HEK293 (cell line): ENCODE measurements at regions not wholly inside any gene's neighbourhood (a gene's known extent, or its start where the extent isn't known, plus 50 kb on each side); places are given as distances from the start of the nearest gene placed in this dataset.

Experiments used
- CTCF ChIA-PET: fragments of 350-600 bp; formaldehyde crosslinking; extraction: SDS; loops from one replicate; lab custom pipeline; 2021; ENCODE audit warnings: antibody characterized with exemption; lab: Yijun Ruan, JAX
- POLR2A ChIA-PET: fragments of 300-600 bp; formaldehyde crosslinking; extraction: SDS; loops from one replicate; lab custom pipeline; 2020; ENCODE audit warnings: antibody characterized with exemption, inconsistent platforms; lab: Yijun Ruan, JAX
- H3K27ac ChIP-seq: fragments of 200-500 bp; sonication (Bioruptor generic); 2 replicates; pipeline ENCODE4 v1.5.1; 2014; ENCODE audit warnings: low read depth, low read length, control low read depth, inconsistent platforms; ENCODE audit errors: extremely low read depth
- H3K36me3 ChIP-seq, 2 experiments: fragments of 200-500 bp in 1 of 2; sonication (Bioruptor generic) in 1 of 2; 1 replicate in 1 of 2; 2 replicates in 1 of 2; pipeline ENCODE4 v1.5.1; 2014 to 2017; ENCODE audit warnings: inconsistent platforms in 2 of 2, low read length in 2 of 2; ENCODE audit not compliant: control insufficient read depth in 2 of 2, insufficient read depth in 1 of 2
- H3K4me1 ChIP-seq: fragments of 200-500 bp; sonication (Bioruptor generic); 2 replicates; pipeline ENCODE4 v1.5.1; 2014; ENCODE audit warnings: mild to moderate bottlenecking, low read length, inconsistent platforms; ENCODE audit not compliant: control insufficient read depth, insufficient read depth
- H3K4me3 ChIP-seq: 2 replicates; pipeline ENCODE4 v1.5.1; 2011; ENCODE audit warnings: low read depth, mild to moderate bottlenecking, control low read depth, low read length, moderate library complexity
- H3K9me3 ChIP-seq: fragments of 200-500 bp; sonication (Bioruptor generic); 2 replicates; pipeline ENCODE4 v1.5.1; 2014; ENCODE audit warnings: low read depth, low read length, inconsistent platforms; ENCODE audit not compliant: control insufficient read depth, insufficient read depth
- GLIS1 ChIP-seq: fragments of 450-650 bp; formaldehyde crosslinking; IDR thresholded peaks from 2 replicates; pipeline ENCODE4 v1.5.1; 2016; ENCODE audit warnings: missing biosample characterization, missing genetic modification characterization
- HOXA7 ChIP-seq: sonication (generic); formaldehyde crosslinking; IDR thresholded peaks from 2 replicates; pipeline ENCODE4 v1.8.1; 2022; ENCODE audit warnings: missing genetic modification reagents, borderline replicate concordance
- MZF1 ChIP-seq: fragments of 450-650 bp; formaldehyde crosslinking; IDR thresholded peaks from 2 replicates; pipeline ENCODE4 v1.5.1; 2017; ENCODE audit warnings: missing biosample characterization, missing genetic modification characterization, borderline replicate concordance
- OSR2 ChIP-seq: fragments of 450-650 bp; formaldehyde crosslinking; IDR thresholded peaks from 2 replicates; pipeline ENCODE4 v1.5.1; 2016; ENCODE audit warnings: missing biosample characterization, missing genetic modification characterization
- RBAK ChIP-seq: fragments of 450-650 bp; formaldehyde crosslinking; IDR thresholded peaks from 2 replicates; pipeline ENCODE4 v1.5.1; 2016; ENCODE audit warnings: missing biosample characterization, missing genetic modification characterization
- WT1 ChIP-seq: fragments of 450-650 bp; formaldehyde crosslinking; IDR thresholded peaks from 2 replicates; pipeline ENCODE4 v1.5.1; 2016; ENCODE audit warnings: missing biosample characterization, missing genetic modification characterization
- YY2 ChIP-seq: fragments of 450-650 bp; formaldehyde crosslinking; IDR thresholded peaks from 2 replicates; pipeline ENCODE4 v1.5.1; 2016; ENCODE audit warnings: missing biosample characterization, missing genetic modification characterization
- ZBTB20 ChIP-seq: fragments of 450-650 bp; formaldehyde crosslinking; IDR thresholded peaks from 2 replicates; pipeline ENCODE4 v1.5.1; 2016; ENCODE audit warnings: missing biosample characterization, missing genetic modification characterization
- ZBTB48 ChIP-seq: fragments of 450-650 bp; formaldehyde crosslinking; IDR thresholded peaks from 2 replicates; pipeline ENCODE4 v1.5.1; 2016; ENCODE audit warnings: missing biosample characterization, missing genetic modification characterization
- ZFP37 ChIP-seq: fragments of 450-650 bp; formaldehyde crosslinking; IDR thresholded peaks from 2 replicates; pipeline ENCODE4 v1.5.1; 2016; ENCODE audit warnings: missing biosample characterization, missing genetic modification characterization
- ZNF132 ChIP-seq: fragments of 450-650 bp; formaldehyde crosslinking; IDR thresholded peaks from 2 replicates; pipeline ENCODE4 v1.5.1; 2017; ENCODE audit warnings: missing biosample characterization, missing genetic modification characterization, borderline replicate concordance
- ZNF155 ChIP-seq: fragments of 450-650 bp; formaldehyde crosslinking; IDR thresholded peaks from 2 replicates; pipeline ENCODE4 v1.5.1; 2016; ENCODE audit warnings: missing biosample characterization, missing genetic modification characterization
- ZNF214 ChIP-seq: fragments of 450-650 bp; formaldehyde crosslinking; IDR thresholded peaks from 2 replicates; pipeline ENCODE4 v1.5.1; 2017; ENCODE audit warnings: missing biosample characterization, mild to moderate bottlenecking, missing genetic modification characterization, borderline replicate concordance
- ZNF311 ChIP-seq: fragments of 450-650 bp; formaldehyde crosslinking; IDR thresholded peaks from 2 replicates; pipeline ENCODE4 v1.5.1; 2017; ENCODE audit warnings: missing biosample characterization, missing genetic modification characterization, borderline replicate concordance
- ZNF335 ChIP-seq: fragments of 450-650 bp; formaldehyde crosslinking; conservative IDR thresholded peaks from 2 replicates; pipeline ENCODE4 v1.5.1; 2016; ENCODE audit warnings: missing biosample characterization, missing genetic modification characterization
- ZNF350 ChIP-seq: fragments of 450-650 bp; formaldehyde crosslinking; IDR thresholded peaks from 2 replicates; pipeline ENCODE4 v1.5.0; 2017; ENCODE audit warnings: missing biosample characterization, mild to moderate bottlenecking, missing genetic modification characterization
- ZNF549 ChIP-seq: fragments of 450-650 bp; IDR thresholded peaks from 2 replicates; pipeline ENCODE4 v1.5.1; 2018; ENCODE audit warnings: missing biosample characterization, missing genetic modification characterization, mild to moderate bottlenecking, inconsistent platforms, moderate library complexity
- ZNF677 ChIP-seq: fragments of 450-650 bp; IDR thresholded peaks from 2 replicates; pipeline ENCODE4 v1.5.0; 2018; ENCODE audit warnings: missing biosample characterization, mild to moderate bottlenecking, missing genetic modification characterization, moderate library complexity
- ZNF701 ChIP-seq: fragments of 450-650 bp; formaldehyde crosslinking; IDR thresholded peaks from 2 replicates; pipeline ENCODE4 v1.5.1; 2016; ENCODE audit warnings: missing biosample characterization, missing genetic modification characterization
- TF ChIP-seq, protein P1 (sequence below): fragments of 450-650 bp; formaldehyde crosslinking; IDR thresholded peaks from 2 replicates; pipeline ENCODE4 v1.5.1; 2016; ENCODE audit warnings: missing biosample characterization, missing genetic modification characterization
- TF ChIP-seq, protein P2 (sequence below): fragments of 450-650 bp; IDR thresholded peaks from 2 replicates; pipeline ENCODE4 v1.5.1; 2018; ENCODE audit warnings: missing biosample characterization, mild to moderate bottlenecking, missing genetic modification characterization
- TF ChIP-seq, protein P3 (sequence below): fragments of 450-650 bp; formaldehyde crosslinking; IDR thresholded peaks from 2 replicates; pipeline ENCODE4 v1.5.1; 2016; ENCODE audit warnings: missing biosample characterization, missing genetic modification characterization, low read depth
- TF ChIP-seq, protein P4 (sequence below): fragments of 450-650 bp; IDR thresholded peaks from 2 replicates; pipeline ENCODE4 v1.5.1; 2018; ENCODE audit warnings: missing biosample characterization, missing genetic modification characterization

DNA sequence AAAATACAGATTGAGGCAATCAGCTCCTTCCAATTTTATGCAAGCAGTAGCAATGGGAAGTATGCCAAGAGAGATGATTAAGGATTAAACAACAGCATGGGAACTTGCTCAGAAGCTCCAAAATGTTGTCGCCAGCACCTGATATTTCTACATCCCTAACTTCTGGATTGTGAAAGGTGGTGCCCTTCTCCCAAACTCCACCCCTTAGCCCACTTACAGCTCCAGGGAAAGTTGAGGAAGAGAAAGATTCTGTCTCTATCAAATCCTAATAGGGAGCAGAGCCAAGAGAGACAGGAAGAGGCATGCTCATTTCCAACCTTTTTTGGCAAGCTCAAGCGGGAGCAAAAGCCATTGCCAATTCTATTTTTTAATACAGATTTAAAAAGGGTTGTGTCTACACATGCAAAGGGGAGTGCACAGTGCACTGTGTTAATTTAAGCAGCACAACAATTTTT, 92.4 kb upstream of the NR3C1 start:
- peaks cover 7% of the 10 kb centered on the region for H3K4me1 ChIP-seq
- no peaks in the 10 kb centered on the region for H3K36me3 ChIP-seq
- no peaks in the 10 kb centered on the region for H3K9me3 ChIP-seq
- CTCF ChIA-PET, result interaction anchor here (0.6 kb wide), 1 partner anchor 1684 kb away, joined by 3 read pairs; no protein-coding TSS in a partner anchor
- H3K4me3 ChIP-seq, result no peak overlapping the region
- POLR2A ChIA-PET, result interaction anchor here (1.0 kb wide), 1 partner anchor 11 kb away, joined by 4 read pairs; no protein-coding TSS in a partner anchor
- TF ChIP-seq, protein P1, sequence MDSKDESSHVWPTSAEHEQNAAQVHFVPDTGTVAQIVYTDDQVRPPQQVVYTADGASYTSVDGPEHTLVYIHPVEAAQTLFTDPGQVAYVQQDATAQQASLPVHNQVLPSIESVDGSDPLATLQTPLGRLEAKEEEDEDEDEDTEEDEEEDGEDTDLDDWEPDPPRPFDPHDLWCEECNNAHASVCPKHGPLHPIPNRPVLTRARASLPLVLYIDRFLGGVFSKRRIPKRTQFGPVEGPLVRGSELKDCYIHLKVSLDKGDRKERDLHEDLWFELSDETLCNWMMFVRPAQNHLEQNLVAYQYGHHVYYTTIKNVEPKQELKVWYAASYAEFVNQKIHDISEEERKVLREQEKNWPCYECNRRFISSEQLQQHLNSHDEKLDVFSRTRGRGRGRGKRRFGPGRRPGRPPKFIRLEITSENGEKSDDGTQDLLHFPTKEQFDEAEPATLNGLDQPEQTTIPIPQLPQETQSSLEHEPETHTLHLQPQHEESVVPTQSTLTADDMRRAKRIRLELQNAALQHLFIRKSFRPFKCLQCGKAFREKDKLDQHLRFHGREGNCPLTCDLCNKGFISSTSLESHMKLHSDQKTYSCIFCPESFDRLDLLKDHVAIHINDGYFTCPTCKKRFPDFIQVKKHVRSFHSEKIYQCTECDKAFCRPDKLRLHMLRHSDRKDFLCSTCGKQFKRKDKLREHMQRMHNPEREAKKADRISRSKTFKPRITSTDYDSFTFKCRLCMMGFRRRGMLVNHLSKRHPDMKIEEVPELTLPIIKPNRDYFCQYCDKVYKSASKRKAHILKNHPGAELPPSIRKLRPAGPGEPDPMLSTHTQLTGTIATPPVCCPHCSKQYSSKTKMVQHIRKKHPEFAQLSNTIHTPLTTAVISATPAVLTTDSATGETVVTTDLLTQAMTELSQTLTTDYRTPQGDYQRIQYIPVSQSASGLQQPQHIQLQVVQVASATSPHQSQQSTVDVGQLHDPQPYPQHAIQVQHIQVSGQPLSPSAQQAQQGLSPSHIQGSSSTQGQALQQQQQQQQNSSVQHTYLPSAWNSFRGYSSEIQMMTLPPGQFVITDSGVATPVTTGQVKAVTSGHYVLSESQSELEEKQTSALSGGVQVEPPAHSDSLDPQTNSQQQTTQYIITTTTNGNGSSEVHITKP (tag by site-specific recombination), result 0 out of 2 replicates have a peak, but pooled peaks have one; percentile 32
- TF ChIP-seq, protein P2, sequence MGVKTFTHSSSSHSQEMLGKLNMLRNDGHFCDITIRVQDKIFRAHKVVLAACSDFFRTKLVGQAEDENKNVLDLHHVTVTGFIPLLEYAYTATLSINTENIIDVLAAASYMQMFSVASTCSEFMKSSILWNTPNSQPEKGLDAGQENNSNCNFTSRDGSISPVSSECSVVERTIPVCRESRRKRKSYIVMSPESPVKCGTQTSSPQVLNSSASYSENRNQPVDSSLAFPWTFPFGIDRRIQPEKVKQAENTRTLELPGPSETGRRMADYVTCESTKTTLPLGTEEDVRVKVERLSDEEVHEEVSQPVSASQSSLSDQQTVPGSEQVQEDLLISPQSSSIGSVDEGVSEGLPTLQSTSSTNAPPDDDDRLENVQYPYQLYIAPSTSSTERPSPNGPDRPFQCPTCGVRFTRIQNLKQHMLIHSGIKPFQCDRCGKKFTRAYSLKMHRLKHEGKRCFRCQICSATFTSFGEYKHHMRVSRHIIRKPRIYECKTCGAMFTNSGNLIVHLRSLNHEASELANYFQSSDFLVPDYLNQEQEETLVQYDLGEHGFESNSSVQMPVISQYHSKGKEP (tag by site-specific recombination), result no peak
- TF ChIP-seq YY2 (tag by site-specific recombination) (no peak), ZBTB48 (tag by site-specific recombination) (0 out of 2 replicates have a peak, but pooled peaks have one; percentile 19), ZBTB20 (tag by site-specific recombination) (peak; percentile 41; the same call in 1 of the 2 replicates), ZNF132 (no peak), ZFP37 (tag by site-specific recombination) (no peak), ZNF549 (no peak), OSR2 (tag by site-specific recombination) (peak; percentile 49)
- TF ChIP-seq, protein P3, sequence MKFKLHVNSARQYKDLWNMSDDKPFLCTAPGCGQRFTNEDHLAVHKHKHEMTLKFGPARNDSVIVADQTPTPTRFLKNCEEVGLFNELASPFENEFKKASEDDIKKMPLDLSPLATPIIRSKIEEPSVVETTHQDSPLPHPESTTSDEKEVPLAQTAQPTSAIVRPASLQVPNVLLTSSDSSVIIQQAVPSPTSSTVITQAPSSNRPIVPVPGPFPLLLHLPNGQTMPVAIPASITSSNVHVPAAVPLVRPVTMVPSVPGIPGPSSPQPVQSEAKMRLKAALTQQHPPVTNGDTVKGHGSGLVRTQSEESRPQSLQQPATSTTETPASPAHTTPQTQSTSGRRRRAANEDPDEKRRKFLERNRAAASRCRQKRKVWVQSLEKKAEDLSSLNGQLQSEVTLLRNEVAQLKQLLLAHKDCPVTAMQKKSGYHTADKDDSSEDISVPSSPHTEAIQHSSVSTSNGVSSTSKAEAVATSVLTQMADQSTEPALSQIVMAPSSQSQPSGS (tag by site-specific recombination), result no peak
- TF ChIP-seq, protein P4, sequence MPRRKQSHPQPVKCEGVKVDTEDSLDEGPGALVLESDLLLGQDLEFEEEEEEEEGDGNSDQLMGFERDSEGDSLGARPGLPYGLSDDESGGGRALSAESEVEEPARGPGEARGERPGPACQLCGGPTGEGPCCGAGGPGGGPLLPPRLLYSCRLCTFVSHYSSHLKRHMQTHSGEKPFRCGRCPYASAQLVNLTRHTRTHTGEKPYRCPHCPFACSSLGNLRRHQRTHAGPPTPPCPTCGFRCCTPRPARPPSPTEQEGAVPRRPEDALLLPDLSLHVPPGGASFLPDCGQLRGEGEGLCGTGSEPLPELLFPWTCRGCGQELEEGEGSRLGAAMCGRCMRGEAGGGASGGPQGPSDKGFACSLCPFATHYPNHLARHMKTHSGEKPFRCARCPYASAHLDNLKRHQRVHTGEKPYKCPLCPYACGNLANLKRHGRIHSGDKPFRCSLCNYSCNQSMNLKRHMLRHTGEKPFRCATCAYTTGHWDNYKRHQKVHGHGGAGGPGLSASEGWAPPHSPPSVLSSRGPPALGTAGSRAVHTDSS, result no peak
- H3K27ac ChIP-seq, result no peak overlapping the region

DNA sequence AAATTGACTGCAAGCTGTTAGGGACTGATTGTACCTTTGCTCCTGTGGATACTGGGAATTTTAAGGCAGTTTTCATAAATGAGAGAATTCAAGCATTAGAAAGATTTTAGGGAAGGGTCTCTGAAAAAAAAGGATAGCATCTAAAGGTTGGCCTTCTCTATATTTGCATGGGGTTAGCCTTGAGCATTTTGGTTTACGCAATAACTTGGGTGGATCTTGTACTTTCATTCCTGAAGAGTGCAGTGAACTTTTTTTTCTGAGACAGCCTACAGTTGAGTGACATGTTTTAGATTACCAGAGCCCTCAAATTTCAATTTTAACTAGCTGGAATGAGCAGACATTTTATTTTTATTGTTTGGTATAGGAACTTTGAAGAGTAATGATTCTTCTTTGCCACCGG, 91.6 kb upstream of the NR3C1 start:
- POLR2A ChIA-PET, result no interaction called here
- CTCF ChIA-PET, result interaction anchor here (0.6 kb wide), 1 partner anchor 1683 kb away, joined by 3 read pairs; no protein-coding TSS in a partner anchor

DNA sequence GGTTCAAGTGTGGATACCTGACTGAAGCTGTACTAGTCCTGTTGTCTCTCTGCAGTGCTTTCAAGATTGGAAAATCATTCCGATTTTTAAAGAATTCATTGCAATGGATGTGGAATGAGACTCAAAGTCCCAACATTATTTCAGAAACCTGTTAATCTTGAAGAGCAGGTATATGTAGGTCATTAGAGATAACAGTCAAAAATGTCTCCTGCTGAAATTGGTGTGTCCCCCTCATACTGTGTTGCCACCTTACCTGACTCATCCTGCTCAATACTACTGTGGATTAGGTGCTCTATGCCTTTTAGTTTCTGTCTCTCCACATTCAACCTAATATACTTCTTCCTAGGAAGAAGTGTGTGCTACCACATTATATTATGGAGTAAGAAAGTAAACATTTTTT, 91.1 kb upstream of the NR3C1 start:
- Histone ChIP-seq H3K27ac (no peak overlapping the region), H3K9me3 (no peaks in the 10 kb centered on the region), H3K36me3 (no peaks in the 10 kb centered on the region), H3K4me1 (peaks cover 7% of the 10 kb centered on the region), H3K4me3 (no peak overlapping the region)
- CTCF ChIA-PET, result no interaction called here
- POLR2A ChIA-PET, result no interaction called here
- TF ChIP-seq WT1 (no peak), MZF1 (tag by site-specific recombination) (no peak), HOXA7 (no peak), ZNF214 (tag by site-specific recombination) (no peak), GLIS1 (tag by site-specific recombination) (no peak), ZNF350 (tag by site-specific recombination) (no peak), RBAK (tag by site-specific recombination) (no peak), ZNF311 (no peak), ZNF335 (tag by site-specific recombination) (no peak), ZNF155 (no peak), ZNF677 (no peak), ZBTB48 (tag by site-specific recombination) (no peak)
- TF ChIP-seq, protein P2 (tag by site-specific recombination), result no peak

More for the DNA sequence above, 91.6 kb upstream of the NR3C1 start:
- Histone ChIP-seq H3K27ac (no peak overlapping the region), H3K4me3 (no peak overlapping the region), H3K4me1 (peaks cover 7% of the 10 kb centered on the region), H3K9me3 (no peaks in the 10 kb centered on the region), H3K36me3 (no peaks in the 10 kb centered on the region)
- TF ChIP-seq ZNF701 (tag by site-specific recombination), result no peak
